ENCODE measurements at regions not wholly inside any gene's neighbourhood (a gene's known extent, or its start where the extent isn't known, plus 50 kb on each side); places are given as distances from the start of the nearest gene placed in this dataset.
"Not testable (repeated sequence)": the region's sequence is repeated elsewhere in the genome, so short reads cannot be mapped to it uniquely, and the experiment has no call there.

- Mint-ChIP-seq H3K9me3 (ENCODE audit: unreplicated experiment) (no peaks in the 10 kb centered on the region), H3K27me3 (ENCODE audit: unreplicated experiment) (peaks cover 2% of the 10 kb centered on the region), H3K36me3 (ENCODE audit: unreplicated experiment) (peaks cover 4% of the 10 kb centered on the region), H3K4me1 (ENCODE audit: low read depth, unreplicated experiment) (peaks cover 6% of the 10 kb centered on the region), H3K4me3 (ENCODE audit: unreplicated experiment) (no peak overlapping the region), H3K27ac (ENCODE audit: unreplicated experiment) (no peak overlapping the region)
- TF ChIP-seq CTCF (IDR thresholded peaks at IDR 0.05; ENCODE audit: partially characterized antibody, unreplicated experiment), result no peak
- no peak for DNase-seq
Observed at GRCh38 chr2:134056173-134056572, 197.7 kb upstream of the MGAT5 start.

- H3K27me3 Mint-ChIP-seq (ENCODE audit: unreplicated experiment); DNase-seq; H3K4me1 Mint-ChIP-seq (ENCODE audit: low read depth, unreplicated experiment); H3K27ac Mint-ChIP-seq (ENCODE audit: unreplicated experiment); H3K4me3 Mint-ChIP-seq (ENCODE audit: unreplicated experiment): not testable (repeated sequence)
- peaks cover 16% of the 10 kb centered on the region for H3K36me3 Mint-ChIP-seq (ENCODE audit: unreplicated experiment)
- H3K9me3 Mint-ChIP-seq (ENCODE audit: unreplicated experiment), result peaks cover 18% of the 10 kb centered on the region
Observed at GRCh38 chr2:134061066-134061465, 192.8 kb upstream of the MGAT5 start.

- H3K4me1 Mint-ChIP-seq (ENCODE audit: low read depth, unreplicated experiment); H3K27ac Mint-ChIP-seq (ENCODE audit: unreplicated experiment); DNase-seq; H3K4me3 Mint-ChIP-seq (ENCODE audit: unreplicated experiment): not testable (repeated sequence)
- Mint-ChIP-seq H3K27me3 (ENCODE audit: unreplicated experiment) (peaks cover 11% of the 10 kb centered on the region), H3K36me3 (ENCODE audit: unreplicated experiment) (peaks cover 16% of the 10 kb centered on the region), H3K9me3 (ENCODE audit: unreplicated experiment) (peaks cover 18% of the 10 kb centered on the region)
Observed at GRCh38 chr2:134062235-134062634, 191.6 kb upstream of the MGAT5 start.

- peaks cover 16% of the 10 kb centered on the region for H3K36me3 Mint-ChIP-seq (ENCODE audit: unreplicated experiment)
- not testable (repeated sequence) for H3K4me3 Mint-ChIP-seq (ENCODE audit: unreplicated experiment); DNase-seq; H3K4me1 Mint-ChIP-seq (ENCODE audit: low read depth, unreplicated experiment); H3K27ac Mint-ChIP-seq (ENCODE audit: unreplicated experiment)
- peaks cover 18% of the 10 kb centered on the region for H3K9me3 Mint-ChIP-seq (ENCODE audit: unreplicated experiment)
- H3K27me3 Mint-ChIP-seq (ENCODE audit: unreplicated experiment), result peaks cover 11% of the 10 kb centered on the region
Observed at GRCh38 chr2:134063916-134064315, 190.0 kb upstream of the MGAT5 start.

- Mint-ChIP-seq H3K4me3 (ENCODE audit: unreplicated experiment) (no peak overlapping the region), H3K27me3 (ENCODE audit: unreplicated experiment) (peaks cover 6% of the 10 kb centered on the region), H3K4me1 (ENCODE audit: low read depth, unreplicated experiment) (no peaks in the 10 kb centered on the region), H3K9me3 (ENCODE audit: unreplicated experiment) (peaks cover 2% of the 10 kb centered on the region), H3K27ac (ENCODE audit: unreplicated experiment) (no peak overlapping the region), H3K36me3 (ENCODE audit: unreplicated experiment) (no peaks in the 10 kb centered on the region)
- no peak for DNase-seq
- no peak for TF ChIP-seq CTCF (IDR thresholded peaks at IDR 0.05; ENCODE audit: partially characterized antibody, unreplicated experiment)
Observed at GRCh38 chr2:134070281-134070741, 183.6 kb upstream of the MGAT5 start.

GRCh38 chr2:134072341-134072740, 181.5 kb upstream of the MGAT5 start:
- H3K36me3 Mint-ChIP-seq (ENCODE audit: unreplicated experiment), result peaks cover 9% of the 10 kb centered on the region
- no peak overlapping the region for H3K4me3 Mint-ChIP-seq (ENCODE audit: unreplicated experiment)
- no peak for DNase-seq
- no peak overlapping the region for H3K27ac Mint-ChIP-seq (ENCODE audit: unreplicated experiment)
- H3K27me3 Mint-ChIP-seq (ENCODE audit: unreplicated experiment), result peaks cover 4% of the 10 kb centered on the region
- H3K9me3 Mint-ChIP-seq (ENCODE audit: unreplicated experiment), result peaks cover 8% of the 10 kb centered on the region
- no peaks in the 10 kb centered on the region for H3K4me1 Mint-ChIP-seq (ENCODE audit: low read depth, unreplicated experiment)
- no peak for TF ChIP-seq CTCF (IDR thresholded peaks at IDR 0.05; ENCODE audit: partially characterized antibody, unreplicated experiment)

Data from glutamatergic neuron (in vitro differentiated cells).